ENCODE measurements at regions not wholly inside any gene's neighbourhood (a gene's known extent, or its start where the extent isn't known, plus 50 kb on each side); places are given as distances from the start of the nearest gene placed in this dataset.

GRCh38 chr4:30600246-30601017, 119.7 kb upstream of the PCDH7 start:
- TF ChIP-seq TAF1 (IDR thresholded peaks at IDR 0.05; ENCODE audit: borderline replicate concordance, insufficient read depth, low read length), result no peak
- TF ChIP-seq FOXP2 (optimal IDR thresholded peaks at IDR 0.05; ENCODE audit: borderline replicate concordance, extremely low read depth, extremely low read length, insufficient read depth), result no peak
- no peak for TF ChIP-seq REST (IDR thresholded peaks at IDR 0.05; ENCODE audit: insufficient read depth in 1 of 2, low read depth in 2 of 2, low read length in 2 of 2)
- TF ChIP-seq SIN3A (IDR thresholded peaks at IDR 0.05; ENCODE audit: borderline replicate concordance, insufficient read depth, low read length), result no peak
- TF ChIP-seq POLR2AphosphoS5 (IDR thresholded peaks at IDR 0.05; ENCODE audit: low read depth, low read length), result no peak

GRCh38 chr4:30601070-30601865, 118.9 kb upstream of the PCDH7 start:
- no peak for TF ChIP-seq FOXP2 (optimal IDR thresholded peaks at IDR 0.05; ENCODE audit: borderline replicate concordance, extremely low read depth, extremely low read length, insufficient read depth)
- no peak for TF ChIP-seq TAF1 (IDR thresholded peaks at IDR 0.05; ENCODE audit: borderline replicate concordance, insufficient read depth, low read length)
- TF ChIP-seq POLR2AphosphoS5 (IDR thresholded peaks at IDR 0.05; ENCODE audit: low read depth, low read length), result no peak
- no peak for TF ChIP-seq SIN3A (IDR thresholded peaks at IDR 0.05; ENCODE audit: borderline replicate concordance, insufficient read depth, low read length)
- no peak for TF ChIP-seq REST (IDR thresholded peaks at IDR 0.05; ENCODE audit: insufficient read depth in 1 of 2, low read depth in 2 of 2, low read length in 2 of 2)

- no peak for TF ChIP-seq SIN3A (IDR thresholded peaks at IDR 0.05; ENCODE audit: borderline replicate concordance, insufficient read depth, low read length)
Measured at GRCh38 chr4:30605616-30606190, 114.5 kb upstream of the PCDH7 start.

- TF ChIP-seq POLR2AphosphoS5 (IDR thresholded peaks at IDR 0.05; ENCODE audit: low read depth, low read length) (no peak), TAF1 (IDR thresholded peaks at IDR 0.05; ENCODE audit: borderline replicate concordance, insufficient read depth, low read length) (no peak), FOXP2 (optimal IDR thresholded peaks at IDR 0.05; ENCODE audit: borderline replicate concordance, extremely low read depth, extremely low read length, insufficient read depth) (no peak), SIN3A (IDR thresholded peaks at IDR 0.05; ENCODE audit: borderline replicate concordance, insufficient read depth, low read length) (no peak), REST (IDR thresholded peaks at IDR 0.05; ENCODE audit: insufficient read depth in 1 of 2, low read depth in 2 of 2, low read length in 2 of 2) (no peak)
Measured at GRCh38 chr4:30610361-30610760, 109.8 kb upstream of the PCDH7 start.

GRCh38 chr4:30614771-30615170, 105.4 kb upstream of the PCDH7 start:
- no peak for TF ChIP-seq SIN3A (IDR thresholded peaks at IDR 0.05; ENCODE audit: borderline replicate concordance, insufficient read depth, low read length)
- TF ChIP-seq FOXP2 (optimal IDR thresholded peaks at IDR 0.05; ENCODE audit: borderline replicate concordance, extremely low read depth, extremely low read length, insufficient read depth), result no peak
- TF ChIP-seq POLR2AphosphoS5 (IDR thresholded peaks at IDR 0.05; ENCODE audit: low read depth, low read length), result no peak
- no peak for TF ChIP-seq TAF1 (IDR thresholded peaks at IDR 0.05; ENCODE audit: borderline replicate concordance, insufficient read depth, low read length)
- TF ChIP-seq REST (IDR thresholded peaks at IDR 0.05; ENCODE audit: insufficient read depth in 1 of 2, low read depth in 2 of 2, low read length in 2 of 2), result no peak

Data from PFSK-1 (cell line).